Heart left ventricle (tissue), 13 donors: ENCODE measurements at regions not wholly inside any gene's neighbourhood (a gene's known extent, or its start where the extent isn't known, plus 50 kb on each side); places are given as distances from the start of the nearest gene placed in this dataset.

ENCODE experiments used
- POLR2A ChIP-seq, 2 donors: fragments of 450-650 bp; IDR thresholded peaks; one replicate each; pipeline ENCODE4 v1.6.1; 2017; ENCODE audit warnings: antibody characterized with exemption in 2 of 2, mild to moderate bottlenecking in 2 of 2, moderate library complexity in 2 of 2
- TF ChIP-seq, protein P1 (sequence below), 12 donors: fragments of 200-600 bp; sonication (generic) in 4 of 12; IDR thresholded peaks; one replicate each; pipeline versions ENCODE4 v1.5.0 to v1.8.0; 2018 to 2022; ENCODE audit warnings: antibody characterized with exemption in 12 of 12, mild to moderate bottlenecking in 5 of 12
- donor health status: ischemic (EF 13 %, LVEDD 7.1; RV severe dilation, severe dysfunction).
- donor health status: DM: no; HTN: yes; CAD: no.
- donor health status: DM: no; HTN: no; CAD: no.
- donor health status: ischemic (EF 25% LVEDD 6.9; RV normal size, moderate dysfunction).
- donor health status: ischemic (EF 25% LVEDD 5.7; RV mildly dilated, moderate dysfunction).
- donor health status: ischemic (EF 35%, LVEDD 5.7; RV mildly dilated, moderate dysfunction).
- donor health status: nonischemic (EF 11% LVEDD 7.7; RV severe dilation, severe dysfunction).
- donor health status: DM: yes; HTN: yes; CAD: no.
- donor health status: PGD.
- donor health status: ischemic (EF 29% LVEDD 5.4; RV normal size, mild dysfunction).
- donor health status: nonischemic (EF 23%, LVEDD 6.1; RV moderate dilation, normal function).

- TF ChIP-seq, protein P1, sequence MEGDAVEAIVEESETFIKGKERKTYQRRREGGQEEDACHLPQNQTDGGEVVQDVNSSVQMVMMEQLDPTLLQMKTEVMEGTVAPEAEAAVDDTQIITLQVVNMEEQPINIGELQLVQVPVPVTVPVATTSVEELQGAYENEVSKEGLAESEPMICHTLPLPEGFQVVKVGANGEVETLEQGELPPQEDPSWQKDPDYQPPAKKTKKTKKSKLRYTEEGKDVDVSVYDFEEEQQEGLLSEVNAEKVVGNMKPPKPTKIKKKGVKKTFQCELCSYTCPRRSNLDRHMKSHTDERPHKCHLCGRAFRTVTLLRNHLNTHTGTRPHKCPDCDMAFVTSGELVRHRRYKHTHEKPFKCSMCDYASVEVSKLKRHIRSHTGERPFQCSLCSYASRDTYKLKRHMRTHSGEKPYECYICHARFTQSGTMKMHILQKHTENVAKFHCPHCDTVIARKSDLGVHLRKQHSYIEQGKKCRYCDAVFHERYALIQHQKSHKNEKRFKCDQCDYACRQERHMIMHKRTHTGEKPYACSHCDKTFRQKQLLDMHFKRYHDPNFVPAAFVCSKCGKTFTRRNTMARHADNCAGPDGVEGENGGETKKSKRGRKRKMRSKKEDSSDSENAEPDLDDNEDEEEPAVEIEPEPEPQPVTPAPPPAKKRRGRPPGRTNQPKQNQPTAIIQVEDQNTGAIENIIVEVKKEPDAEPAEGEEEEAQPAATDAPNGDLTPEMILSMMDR (IDR thresholded peaks at IDR 0.05), result no peak
- no peak for TF ChIP-seq POLR2A (IDR thresholded peaks at IDR 0.05)
Measured at GRCh38 chr3:194031349-194031748, 104.6 kb upstream of the HES1 start.
